Activated CD8-positive, alpha-beta memory T cell treated with anti-CD3 and anti-CD28 coated beads for 4 hours (primary cell): ENCODE measurements at regions not wholly inside any gene's neighbourhood (a gene's known extent, or its start where the extent isn't known, plus 50 kb on each side); places are given as distances from the start of the nearest gene placed in this dataset.
"Not testable (repeated sequence)": the region's sequence is repeated elsewhere in the genome, so short reads cannot be mapped to it uniquely, and the experiment has no call there.

ENCODE experiments used
- DNase-seq, 2 donors: peaks; one replicate each; pipeline ENCODE4 v3.0.0-alpha.2; 2020; ENCODE audit warnings: low read depth in 2 of 2

DNA sequence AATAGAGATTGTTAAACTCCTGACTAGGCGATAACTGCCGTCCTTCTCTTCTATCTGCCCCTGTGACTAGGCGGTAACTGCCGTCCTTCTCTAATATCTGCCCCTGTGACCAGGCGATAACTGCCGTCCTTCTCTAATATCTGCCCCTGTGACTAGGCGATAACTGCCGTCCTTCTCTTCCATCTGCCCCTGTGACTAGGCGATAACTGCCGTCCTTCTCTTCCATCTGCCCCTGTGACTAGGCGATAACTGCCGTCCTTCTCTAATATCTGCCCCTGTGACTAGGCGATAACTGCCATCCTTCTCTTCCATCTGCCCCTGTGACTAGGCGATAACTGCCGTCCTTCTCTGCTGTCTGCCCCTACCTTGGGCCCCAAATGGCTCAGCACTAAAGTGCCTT lies 59.5 kb upstream of the FRG1 start:
- not testable (repeated sequence) for DNase-seq

DNA sequence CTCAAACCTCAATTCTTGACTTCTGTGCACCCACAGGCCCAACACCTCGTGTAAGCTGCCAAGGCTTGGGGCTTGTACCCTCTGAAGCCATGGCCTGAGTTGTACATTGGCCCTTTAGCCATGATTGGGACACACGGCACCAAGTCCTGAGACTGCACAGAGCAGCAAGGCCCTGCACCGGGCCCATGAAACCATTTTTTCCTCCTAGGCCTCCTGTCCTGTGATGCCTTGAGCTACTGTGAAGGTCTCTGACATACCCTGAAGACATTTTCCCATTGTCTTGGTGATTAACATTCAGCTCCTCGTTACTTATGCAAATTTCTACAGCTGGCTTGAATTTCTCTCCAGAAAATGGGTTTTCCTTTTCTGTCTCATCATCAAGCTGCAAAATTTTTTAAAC lies 52.3 kb upstream of the FRG1 start:
- not testable (repeated sequence) for DNase-seq
